ENCODE measurements at regions not wholly inside any gene's neighbourhood (a gene's known extent, or its start where the extent isn't known, plus 50 kb on each side); places are given as distances from the start of the nearest gene placed in this dataset.

GRCh38 chr4:157992038-157992705, 180.7 kb downstream of the GASK1B start:
- DNase-seq (ENCODE audit: extremely low read depth, insufficient read length) = no peak
- peak; percentile 43 for TF ChIP-seq CTCF (IDR thresholded peaks at IDR 0.05; ENCODE audit: insufficient read depth, low read length, poor library complexity, severe bottlenecking)
- Histone ChIP-seq H3K36me3 (ENCODE audit: control insufficient read depth, insufficient read depth, low read length) (no peaks in the 10 kb centered on the region), H3K4me3 (replicated peaks; ENCODE audit: low read depth, low read length) (no peak overlapping the region), H3K27me3 (replicated peaks; ENCODE audit: control insufficient read depth, insufficient read depth, low read length) (no peaks in the 10 kb centered on the region)

- no peak for TF ChIP-seq CTCF (IDR thresholded peaks at IDR 0.05; ENCODE audit: insufficient read depth, low read length, poor library complexity, severe bottlenecking)
- Histone ChIP-seq H3K4me3 (replicated peaks; ENCODE audit: low read depth, low read length) (no peak overlapping the region), H3K27me3 (replicated peaks; ENCODE audit: control insufficient read depth, insufficient read depth, low read length) (no peaks in the 10 kb centered on the region), H3K36me3 (ENCODE audit: control insufficient read depth, insufficient read depth, low read length) (no peaks in the 10 kb centered on the region)
- no peak for DNase-seq (ENCODE audit: extremely low read depth, insufficient read length)
Measured at GRCh38 chr4:157988641-157989040, 184.2 kb downstream of the GASK1B start.

GRCh38 chr4:157984285-157984911, 188.4 kb downstream of the GASK1B start:
- H3K36me3 ChIP-seq (ENCODE audit: control insufficient read depth, insufficient read depth, low read length) = no peaks in the 10 kb centered on the region
- TF ChIP-seq CTCF (IDR thresholded peaks at IDR 0.05; ENCODE audit: insufficient read depth, low read length, poor library complexity, severe bottlenecking) = no peak
- H3K27me3 ChIP-seq (replicated peaks; ENCODE audit: control insufficient read depth, insufficient read depth, low read length) = no peaks in the 10 kb centered on the region
- no peak for DNase-seq (ENCODE audit: extremely low read depth, insufficient read length)
- H3K4me3 ChIP-seq (replicated peaks; ENCODE audit: low read depth, low read length) = no peak overlapping the region

- TF ChIP-seq CTCF (IDR thresholded peaks at IDR 0.05; ENCODE audit: insufficient read depth, low read length, poor library complexity, severe bottlenecking) = no peak
- no peak for DNase-seq (ENCODE audit: extremely low read depth, insufficient read length)
- H3K36me3 ChIP-seq (ENCODE audit: control insufficient read depth, insufficient read depth, low read length) = no peaks in the 10 kb centered on the region
- no peaks in the 10 kb centered on the region for H3K27me3 ChIP-seq (replicated peaks; ENCODE audit: control insufficient read depth, insufficient read depth, low read length)
- H3K4me3 ChIP-seq (replicated peaks; ENCODE audit: low read depth, low read length) = no peak overlapping the region
Measured at GRCh38 chr4:157983300-157983699, 189.5 kb downstream of the GASK1B start.

- no peaks in the 10 kb centered on the region for H3K27me3 ChIP-seq (replicated peaks; ENCODE audit: control insufficient read depth, insufficient read depth, low read length)
- H3K4me3 ChIP-seq (replicated peaks; ENCODE audit: low read depth, low read length) = no peak overlapping the region
- TF ChIP-seq CTCF (IDR thresholded peaks at IDR 0.05; ENCODE audit: insufficient read depth, low read length, poor library complexity, severe bottlenecking) = no peak
- no peaks in the 10 kb centered on the region for H3K36me3 ChIP-seq (ENCODE audit: control insufficient read depth, insufficient read depth, low read length)
- no peak for DNase-seq (ENCODE audit: extremely low read depth, insufficient read length)
Measured at GRCh38 chr4:157980158-157980557, 192.7 kb downstream of the GASK1B start.
